ENCODE measurements at regions not wholly inside any gene's neighbourhood (a gene's known extent, or its start where the extent isn't known, plus 50 kb on each side); places are given as distances from the start of the nearest gene placed in this dataset.

DNA sequence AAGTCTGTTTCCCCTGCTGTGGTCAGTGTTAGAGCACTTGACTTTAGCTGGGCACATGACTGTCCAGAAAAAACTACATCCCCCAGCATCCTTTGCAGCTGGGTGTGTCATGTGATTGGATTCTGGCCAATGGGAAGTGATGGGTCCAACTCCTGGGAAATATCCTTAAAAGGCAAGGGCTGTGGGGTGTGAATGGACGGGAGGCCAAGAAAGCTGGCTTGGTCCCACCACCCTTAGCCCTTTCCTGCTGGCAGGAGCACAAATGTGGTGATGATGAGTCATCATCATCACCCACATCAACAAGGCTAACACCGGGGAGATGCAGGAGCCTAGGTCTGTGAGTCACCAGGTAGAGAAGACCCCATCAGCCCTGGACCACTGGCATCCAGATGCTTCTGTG is 341.7 kb downstream of the C16orf95 start:
- Histone ChIP-seq H3K4me3 (ENCODE audit: low read length) (no peak overlapping the region), H3K9ac (ENCODE audit: low read length) (no peak overlapping the region), H3F3A (ENCODE audit: insufficient read depth, low read length) (no peaks in the 10 kb centered on the region), H3K79me2 (ENCODE audit: low read length) (no peaks in the 10 kb centered on the region), H3K27ac (ENCODE audit: low read length) (no peak overlapping the region), H3K9me3 (replicated peaks; ENCODE audit: insufficient read depth, low read length) (no peaks in the 10 kb centered on the region), H2AFZ (ENCODE audit: low read length) (no peak overlapping the region), H3K4me2 (ENCODE audit: low read depth, low read length) (no peak overlapping the region), H3K4me1 (ENCODE audit: low read length) (no peaks in the 10 kb centered on the region), H3K9me2 (replicated peaks; ENCODE audit: insufficient read depth, low read length) (no peaks in the 10 kb centered on the region), H4K20me1 (ENCODE audit: insufficient read depth, low read length) (no peaks in the 10 kb centered on the region), H3K27me3 (replicated peaks; ENCODE audit: insufficient read depth, low read length) (peaks cover 7% of the 10 kb centered on the region; the same call in 1 of the 2 replicates), H3K36me3 (replicated peaks; ENCODE audit: insufficient read depth, low read length) (no peaks in the 10 kb centered on the region)
- DNase-seq, result no peak
- TF ChIP-seq, protein P1, sequence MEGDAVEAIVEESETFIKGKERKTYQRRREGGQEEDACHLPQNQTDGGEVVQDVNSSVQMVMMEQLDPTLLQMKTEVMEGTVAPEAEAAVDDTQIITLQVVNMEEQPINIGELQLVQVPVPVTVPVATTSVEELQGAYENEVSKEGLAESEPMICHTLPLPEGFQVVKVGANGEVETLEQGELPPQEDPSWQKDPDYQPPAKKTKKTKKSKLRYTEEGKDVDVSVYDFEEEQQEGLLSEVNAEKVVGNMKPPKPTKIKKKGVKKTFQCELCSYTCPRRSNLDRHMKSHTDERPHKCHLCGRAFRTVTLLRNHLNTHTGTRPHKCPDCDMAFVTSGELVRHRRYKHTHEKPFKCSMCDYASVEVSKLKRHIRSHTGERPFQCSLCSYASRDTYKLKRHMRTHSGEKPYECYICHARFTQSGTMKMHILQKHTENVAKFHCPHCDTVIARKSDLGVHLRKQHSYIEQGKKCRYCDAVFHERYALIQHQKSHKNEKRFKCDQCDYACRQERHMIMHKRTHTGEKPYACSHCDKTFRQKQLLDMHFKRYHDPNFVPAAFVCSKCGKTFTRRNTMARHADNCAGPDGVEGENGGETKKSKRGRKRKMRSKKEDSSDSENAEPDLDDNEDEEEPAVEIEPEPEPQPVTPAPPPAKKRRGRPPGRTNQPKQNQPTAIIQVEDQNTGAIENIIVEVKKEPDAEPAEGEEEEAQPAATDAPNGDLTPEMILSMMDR (IDR thresholded peaks at IDR 0.05; ENCODE audit: low read length), result no peak
- no peak for TF ChIP-seq EZH2 (optimal IDR thresholded peaks at IDR 0.05; ENCODE audit: low read depth, low read length)
- no peak for TF ChIP-seq EZH2phosphoT487 (IDR thresholded peaks at IDR 0.05; ENCODE audit: low read length)

- no peaks in the 10 kb centered on the region for H3F3A ChIP-seq (ENCODE audit: insufficient read depth, low read length)
These were observed 340.0 kb downstream of the C16orf95 start for GRCh38 chr16:86977076-86977676.

GRCh38 chr16:86978445-86979030 is 338.7 kb downstream of the C16orf95 start:
- Histone ChIP-seq H3F3A (ENCODE audit: insufficient read depth, low read length) (no peaks in the 10 kb centered on the region), H3K36me3 (replicated peaks; ENCODE audit: insufficient read depth, low read length) (no peaks in the 10 kb centered on the region), H3K4me2 (ENCODE audit: low read depth, low read length) (no peak overlapping the region), H3K9me2 (replicated peaks; ENCODE audit: insufficient read depth, low read length) (no peaks in the 10 kb centered on the region), H3K27ac (ENCODE audit: low read length) (no peak overlapping the region), H3K79me2 (ENCODE audit: low read length) (no peaks in the 10 kb centered on the region), H3K9ac (ENCODE audit: low read length) (no peak overlapping the region), H4K20me1 (ENCODE audit: insufficient read depth, low read length) (no peaks in the 10 kb centered on the region), H3K27me3 (replicated peaks; ENCODE audit: insufficient read depth, low read length) (peaks cover 7% of the 10 kb centered on the region; the same call in 1 of the 2 replicates), H2AFZ (ENCODE audit: low read length) (no peak overlapping the region), H3K4me1 (ENCODE audit: low read length) (no peaks in the 10 kb centered on the region), H3K4me3 (ENCODE audit: low read length) (no peak overlapping the region), H3K9me3 (replicated peaks; ENCODE audit: insufficient read depth, low read length) (no peaks in the 10 kb centered on the region)
- no peak for DNase-seq
- no peak for TF ChIP-seq EZH2 (optimal IDR thresholded peaks at IDR 0.05; ENCODE audit: low read depth, low read length)
- TF ChIP-seq, protein P1 (IDR thresholded peaks at IDR 0.05; ENCODE audit: low read length), result no peak
- TF ChIP-seq EZH2phosphoT487 (IDR thresholded peaks at IDR 0.05; ENCODE audit: low read length), result no peak

More at GRCh38 chr16:86977076-86977676, 340.0 kb downstream of the C16orf95 start:
- Histone ChIP-seq H3K9me3 (replicated peaks; ENCODE audit: insufficient read depth, low read length) (no peaks in the 10 kb centered on the region), H3K4me3 (ENCODE audit: low read length) (no peak overlapping the region), H3K27me3 (replicated peaks; ENCODE audit: insufficient read depth, low read length) (peaks cover 7% of the 10 kb centered on the region; the same call in 1 of the 2 replicates), H3K27ac (ENCODE audit: low read length) (no peak overlapping the region), H3K9ac (ENCODE audit: low read length) (no peak overlapping the region), H4K20me1 (ENCODE audit: insufficient read depth, low read length) (no peaks in the 10 kb centered on the region), H3K9me2 (replicated peaks; ENCODE audit: insufficient read depth, low read length) (no peaks in the 10 kb centered on the region), H2AFZ (ENCODE audit: low read length) (no peak overlapping the region), H3K4me2 (ENCODE audit: low read depth, low read length) (no peak overlapping the region), H3K4me1 (ENCODE audit: low read length) (no peaks in the 10 kb centered on the region), H3K36me3 (replicated peaks; ENCODE audit: insufficient read depth, low read length) (no peaks in the 10 kb centered on the region), H3K79me2 (ENCODE audit: low read length) (no peaks in the 10 kb centered on the region)
- TF ChIP-seq EZH2 (optimal IDR thresholded peaks at IDR 0.05; ENCODE audit: low read depth, low read length) (no peak), EZH2phosphoT487 (IDR thresholded peaks at IDR 0.05; ENCODE audit: low read length) (no peak)
- TF ChIP-seq, protein P1 (IDR thresholded peaks at IDR 0.05; ENCODE audit: low read length), result no peak
- DNase-seq, result no peak
